Activated naive CD8-positive, alpha-beta T cell treated with anti-CD3 and anti-CD28 coated beads, Interleukin-2, amount 50 U/mL, for 24 hours (primary cell): ENCODE measurements at regions not wholly inside any gene's neighbourhood (a gene's known extent, or its start where the extent isn't known, plus 50 kb on each side); places are given as distances from the start of the nearest gene placed in this dataset.

Experiments
- ATAC-seq: fragments of 150-1000 bp; cut with Tn5 transposase; one replicate; pipeline ENCODE4 v1.10.0; 2021
- DNase-seq: peaks from one replicate; pipeline ENCODE4 v3.0.0; 2021
- H3K27ac Mint-ChIP-seq: one replicate; pipeline ENCODE4 v1.8.0; 2021; ENCODE audit warnings: mild to moderate bottlenecking, mixed read lengths
- H3K27me3 Mint-ChIP-seq: one replicate; pipeline ENCODE4 v1.8.0; 2021; ENCODE audit warnings: mixed read lengths
- H3K36me3 Mint-ChIP-seq: one replicate; pipeline ENCODE4 v1.8.0; 2021; ENCODE audit warnings: low read depth, mixed read lengths
- H3K4me1 Mint-ChIP-seq: one replicate; pipeline ENCODE4 v1.8.0; 2021; ENCODE audit warnings: mixed read lengths
- H3K4me3 Mint-ChIP-seq: one replicate; pipeline ENCODE4 v1.8.0; 2021; ENCODE audit warnings: mild to moderate bottlenecking, moderate library complexity, mixed read lengths
- H3K9me3 Mint-ChIP-seq: one replicate; pipeline ENCODE4 v1.8.0; 2021; ENCODE audit warnings: mixed read lengths

GRCh38 chr6:68468244-68468884, 166.7 kb upstream of the ADGRB3 start:
- Mint-ChIP-seq H3K9me3 (no peaks in the 10 kb centered on the region), H3K4me1 (no peaks in the 10 kb centered on the region), H3K27me3 (no peaks in the 10 kb centered on the region), H3K27ac (no peak overlapping the region), H3K36me3 (no peaks in the 10 kb centered on the region), H3K4me3 (no peak overlapping the region)
- DNase-seq = no peak
- no peak for ATAC-seq

- no peaks in the 10 kb centered on the region for H3K4me1 Mint-ChIP-seq
- ATAC-seq = no peak
- H3K27ac Mint-ChIP-seq = no peak overlapping the region
- H3K36me3 Mint-ChIP-seq = no peaks in the 10 kb centered on the region
- DNase-seq = no peak
- no peak overlapping the region for H3K4me3 Mint-ChIP-seq
- H3K9me3 Mint-ChIP-seq = peaks cover 10% of the 10 kb centered on the region
- H3K27me3 Mint-ChIP-seq = no peaks in the 10 kb centered on the region
Observed at GRCh38 chr6:68458447-68458846, 176.6 kb upstream of the ADGRB3 start.

GRCh38 chr6:68447112-68447511, 188.0 kb upstream of the ADGRB3 start:
- Mint-ChIP-seq H3K4me1 (no peaks in the 10 kb centered on the region), H3K4me3 (no peak overlapping the region), H3K9me3 (peaks cover 11% of the 10 kb centered on the region), H3K27ac (no peak overlapping the region), H3K27me3 (no peaks in the 10 kb centered on the region), H3K36me3 (no peaks in the 10 kb centered on the region)
- DNase-seq (no peak), ATAC-seq (no peak)

GRCh38 chr6:68445926-68446325, 189.2 kb upstream of the ADGRB3 start:
- H3K4me1 Mint-ChIP-seq = no peaks in the 10 kb centered on the region
- no peaks in the 10 kb centered on the region for H3K36me3 Mint-ChIP-seq
- DNase-seq = no peak
- ATAC-seq = no peak
- peaks cover 4% of the 10 kb centered on the region for H3K9me3 Mint-ChIP-seq
- no peaks in the 10 kb centered on the region for H3K27me3 Mint-ChIP-seq
- no peak overlapping the region for H3K27ac Mint-ChIP-seq
- no peak overlapping the region for H3K4me3 Mint-ChIP-seq

- ATAC-seq (no peak), DNase-seq (no peak)
- no peak overlapping the region for H3K4me3 Mint-ChIP-seq
- no peaks in the 10 kb centered on the region for H3K36me3 Mint-ChIP-seq
- H3K27me3 Mint-ChIP-seq = no peaks in the 10 kb centered on the region
- no peaks in the 10 kb centered on the region for H3K4me1 Mint-ChIP-seq
- no peaks in the 10 kb centered on the region for H3K9me3 Mint-ChIP-seq
- no peak overlapping the region for H3K27ac Mint-ChIP-seq
Observed at GRCh38 chr6:68443704-68444103, 191.4 kb upstream of the ADGRB3 start.

GRCh38 chr6:68427630-68428029, 207.5 kb upstream of the ADGRB3 start:
- ATAC-seq = no peak
- no peak overlapping the region for H3K4me3 Mint-ChIP-seq
- H3K36me3 Mint-ChIP-seq = no peaks in the 10 kb centered on the region
- no peak for DNase-seq
- H3K4me1 Mint-ChIP-seq = no peaks in the 10 kb centered on the region
- H3K27ac Mint-ChIP-seq = no peak overlapping the region
- peaks cover 6% of the 10 kb centered on the region for H3K9me3 Mint-ChIP-seq
- H3K27me3 Mint-ChIP-seq = no peaks in the 10 kb centered on the region

DNA sequence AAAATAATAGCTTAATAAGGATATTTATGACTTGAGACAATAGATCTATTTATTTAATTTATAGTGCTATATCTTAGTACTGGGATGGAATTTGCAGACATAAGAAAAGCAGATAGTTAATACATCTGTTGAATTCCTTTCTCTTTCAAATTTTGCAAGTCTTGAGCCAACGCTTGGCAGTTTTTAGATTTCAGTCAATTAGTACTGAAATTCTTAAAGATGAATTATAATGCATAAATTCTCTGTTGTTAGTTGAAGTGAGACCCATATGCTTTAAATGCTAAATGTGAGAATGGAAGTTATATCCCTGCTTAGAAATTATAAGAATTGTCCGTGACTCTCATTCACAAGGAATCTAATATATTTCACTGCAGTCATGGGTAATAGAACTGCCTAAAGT, 225.1 kb upstream of the ADGRB3 start:
- Mint-ChIP-seq H3K9me3 (peaks cover 4% of the 10 kb centered on the region), H3K4me1 (no peaks in the 10 kb centered on the region), H3K36me3 (no peaks in the 10 kb centered on the region), H3K27ac (no peak overlapping the region), H3K4me3 (no peak overlapping the region), H3K27me3 (no peaks in the 10 kb centered on the region)
- no peak for ATAC-seq
- no peak for DNase-seq

DNA sequence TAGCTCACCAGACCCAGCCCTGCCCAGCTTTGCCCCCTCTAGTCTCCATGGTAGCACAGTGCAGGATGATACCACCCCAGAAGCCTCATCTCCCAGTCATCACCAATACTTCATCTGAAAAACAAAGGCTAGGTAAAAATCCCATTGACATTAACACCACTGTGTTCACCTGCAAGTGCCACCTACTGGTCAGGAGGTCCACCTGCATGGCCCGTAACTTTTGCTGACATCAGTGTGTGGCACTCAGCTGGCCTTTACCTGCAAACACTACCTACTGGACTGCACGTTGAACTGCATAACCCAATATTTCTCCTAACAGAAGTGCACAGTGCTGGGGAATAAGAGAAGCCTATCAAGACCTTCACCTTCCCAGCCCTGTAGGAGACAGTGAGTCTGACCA, 234.7 kb upstream of the ADGRB3 start:
- H3K27ac Mint-ChIP-seq = no peak overlapping the region
- DNase-seq (no peak), ATAC-seq (no peak)
- peaks cover 19% of the 10 kb centered on the region for H3K9me3 Mint-ChIP-seq
- no peaks in the 10 kb centered on the region for H3K4me1 Mint-ChIP-seq
- no peaks in the 10 kb centered on the region for H3K36me3 Mint-ChIP-seq
- no peak overlapping the region for H3K4me3 Mint-ChIP-seq
- H3K27me3 Mint-ChIP-seq = no peaks in the 10 kb centered on the region

GRCh38 chr6:68391953-68392352, 243.1 kb upstream of the ADGRB3 start:
- H3K4me1 Mint-ChIP-seq = no peaks in the 10 kb centered on the region

DNA sequence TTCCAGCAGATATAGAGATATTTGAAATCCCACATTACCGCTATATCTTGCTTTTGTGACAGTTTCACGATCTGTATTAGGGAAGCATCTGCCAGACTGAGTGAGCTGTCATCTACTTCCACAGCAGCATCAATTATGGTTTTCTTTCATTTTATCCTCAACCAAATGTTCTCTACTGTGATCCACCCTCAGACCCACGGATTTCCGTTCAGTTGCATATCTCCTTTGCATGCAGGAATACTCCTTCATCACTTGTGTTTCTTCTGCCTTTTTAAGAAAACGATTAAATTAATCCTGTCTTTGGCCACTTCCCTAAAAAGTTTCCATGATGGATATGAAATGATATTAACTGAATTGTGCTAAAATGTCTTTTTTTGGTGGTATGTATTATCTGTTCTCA, 262.1 kb upstream of the ADGRB3 start:
- DNase-seq (no peak), ATAC-seq (no peak)
- Mint-ChIP-seq H3K9me3 (peaks cover 5% of the 10 kb centered on the region), H3K4me1 (no peaks in the 10 kb centered on the region), H3K4me3 (no peak overlapping the region), H3K27me3 (no peaks in the 10 kb centered on the region), H3K27ac (no peak overlapping the region), H3K36me3 (no peaks in the 10 kb centered on the region)

More at GRCh38 chr6:68391953-68392352, 243.1 kb upstream of the ADGRB3 start:
- ATAC-seq (no peak), DNase-seq (no peak)
- Mint-ChIP-seq H3K4me3 (no peak overlapping the region), H3K9me3 (peaks cover 4% of the 10 kb centered on the region), H3K27me3 (no peaks in the 10 kb centered on the region), H3K27ac (no peak overlapping the region), H3K36me3 (no peaks in the 10 kb centered on the region)

DNA sequence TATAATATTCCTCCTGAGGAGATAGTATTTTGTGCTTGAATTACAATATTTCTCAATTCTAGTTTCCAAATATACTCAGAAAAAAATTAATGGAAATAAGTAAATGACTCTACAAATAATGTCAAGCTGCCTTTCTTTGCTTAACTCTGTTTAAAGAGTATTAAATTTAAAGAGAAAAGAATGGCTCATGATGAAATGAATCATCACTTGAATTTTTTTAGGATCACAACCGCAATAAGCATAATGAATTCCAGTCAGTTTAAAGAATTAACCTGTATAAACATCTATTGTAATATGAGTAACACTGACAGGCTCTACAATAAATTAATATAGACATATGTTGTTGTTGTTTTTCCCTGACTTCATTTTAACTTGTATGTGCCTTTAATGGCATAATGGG, 266.2 kb upstream of the ADGRB3 start:
- H3K9me3 Mint-ChIP-seq = peaks cover 5% of the 10 kb centered on the region
- H3K27ac Mint-ChIP-seq = no peak overlapping the region
- ATAC-seq = no peak
- no peak overlapping the region for H3K4me3 Mint-ChIP-seq
- DNase-seq = no peak
- H3K27me3 Mint-ChIP-seq = no peaks in the 10 kb centered on the region
- H3K4me1 Mint-ChIP-seq = no peaks in the 10 kb centered on the region
- H3K36me3 Mint-ChIP-seq = no peaks in the 10 kb centered on the region

- no peak overlapping the region for H3K27ac Mint-ChIP-seq
- H3K4me3 Mint-ChIP-seq = no peak overlapping the region
Observed at GRCh38 chr6:68364271-68364805, 270.7 kb upstream of the ADGRB3 start.

DNA sequence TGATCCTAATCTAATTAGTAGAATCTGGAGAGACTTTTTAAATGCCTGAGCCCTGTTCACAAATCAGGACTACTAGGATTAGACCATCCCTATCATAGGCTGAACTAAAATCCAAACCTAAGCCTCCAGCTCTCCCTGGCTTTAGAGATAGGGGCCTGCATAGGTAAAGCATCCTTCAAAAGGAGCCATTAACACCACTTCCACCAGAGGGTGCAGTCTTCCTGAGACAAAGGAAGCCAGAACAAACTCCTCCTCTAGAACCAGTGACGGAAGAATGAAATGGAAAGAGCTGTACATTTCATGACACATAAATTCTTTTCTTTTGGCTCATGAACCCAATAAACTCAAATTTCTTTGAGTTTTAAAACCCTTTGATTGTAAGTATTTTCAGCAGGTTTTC, 291.2 kb upstream of the ADGRB3 start:
- Mint-ChIP-seq H3K27ac (no peak overlapping the region), H3K4me1 (no peaks in the 10 kb centered on the region), H3K36me3 (no peaks in the 10 kb centered on the region), H3K4me3 (no peak overlapping the region), H3K27me3 (no peaks in the 10 kb centered on the region), H3K9me3 (no peaks in the 10 kb centered on the region)
- DNase-seq (no peak), ATAC-seq (no peak)

More at GRCh38 chr6:68364271-68364805, 270.7 kb upstream of the ADGRB3 start:
- Mint-ChIP-seq H3K36me3 (no peaks in the 10 kb centered on the region), H3K4me1 (no peaks in the 10 kb centered on the region), H3K9me3 (peaks cover 10% of the 10 kb centered on the region), H3K27me3 (no peaks in the 10 kb centered on the region)
- DNase-seq (no peak), ATAC-seq (no peak)

GRCh38 chr6:68342286-68342685, 292.8 kb upstream of the ADGRB3 start:
- no peaks in the 10 kb centered on the region for H3K36me3 Mint-ChIP-seq
- no peak for DNase-seq
- H3K9me3 Mint-ChIP-seq = no peaks in the 10 kb centered on the region
- H3K4me3 Mint-ChIP-seq = no peak overlapping the region
- no peak for ATAC-seq
- no peaks in the 10 kb centered on the region for H3K4me1 Mint-ChIP-seq
- H3K27me3 Mint-ChIP-seq = no peaks in the 10 kb centered on the region
- H3K27ac Mint-ChIP-seq = no peak overlapping the region

GRCh38 chr6:68339488-68340131, 295.5 kb upstream of the ADGRB3 start:
- Mint-ChIP-seq H3K36me3 (no peaks in the 10 kb centered on the region), H3K9me3 (no peaks in the 10 kb centered on the region), H3K4me1 (no peaks in the 10 kb centered on the region), H3K27me3 (no peaks in the 10 kb centered on the region), H3K27ac (no peak overlapping the region), H3K4me3 (no peak overlapping the region)
- ATAC-seq (no peak), DNase-seq (no peak)
